Activated T-cell treated with anti-CD3 and anti-CD28 coated beads, Interleukin-2, amount 50 U/mL, for 4 hours (primary cell): ENCODE measurements at regions not wholly inside any gene's neighbourhood (a gene's known extent, or its start where the extent isn't known, plus 50 kb on each side); places are given as distances from the start of the nearest gene placed in this dataset.
A peak's percentile ranks its signal among the peaks of the same experiment; 100 is the strongest.
"Not testable (repeated sequence)": the region's sequence is repeated elsewhere in the genome, so short reads cannot be mapped to it uniquely, and the experiment has no call there.

ENCODE experiments used
- ATAC-seq, 2 donors: fragments of 200-7000 bp; cut with Tn5 transposase; one replicate each; pipeline ENCODE4 v1.10.0; 2021
- DNase-seq: peaks from one replicate; pipeline ENCODE4 v3.0.0-alpha.2; 2020
- H3K27me3 Mint-ChIP-seq: one replicate; pipeline ENCODE4 v1.8.0; 2021; ENCODE audit warnings: low read depth, mixed read lengths
- H3K36me3 Mint-ChIP-seq: one replicate; pipeline ENCODE4 v1.8.0; 2022; ENCODE audit warnings: mixed read lengths; ENCODE audit not compliant: insufficient read depth
- H3K4me1 Mint-ChIP-seq: one replicate; pipeline ENCODE4 v1.8.0; 2021; ENCODE audit warnings: low read depth, mixed read lengths
- H3K4me3 Mint-ChIP-seq: one replicate; pipeline ENCODE4 v1.8.0; 2021; ENCODE audit warnings: mild to moderate bottlenecking, moderate library complexity, mixed read lengths
- H3K9me3 Mint-ChIP-seq: one replicate; pipeline ENCODE4 v1.8.0; 2021; ENCODE audit warnings: mixed read lengths

GRCh38 chr13:90577726-90578125 lies 769.8 kb upstream of the MIR17HG start:
- H3K4me3 Mint-ChIP-seq: no peak overlapping the region
- H3K27me3 Mint-ChIP-seq: no peaks in the 10 kb centered on the region
- ATAC-seq (no peak), DNase-seq (no peak)
- H3K9me3 Mint-ChIP-seq: peaks cover 19% of the 10 kb centered on the region
- no peaks in the 10 kb centered on the region for H3K36me3 Mint-ChIP-seq
- H3K4me1 Mint-ChIP-seq: no peaks in the 10 kb centered on the region

GRCh38 chr13:90585392-90585791 lies 762.1 kb upstream of the MIR17HG start:
- DNase-seq: no peak
- Mint-ChIP-seq H3K4me3 (no peak overlapping the region), H3K4me1 (no peaks in the 10 kb centered on the region), H3K36me3 (no peaks in the 10 kb centered on the region), H3K27me3 (no peaks in the 10 kb centered on the region), H3K9me3 (peaks cover 6% of the 10 kb centered on the region)
- ATAC-seq: no peak

- ATAC-seq: no peak
- H3K9me3 Mint-ChIP-seq: no peaks in the 10 kb centered on the region
These were observed 756.1 kb upstream of the MIR17HG start for GRCh38 chr13:90591260-90591926.

GRCh38 chr13:90591927-90592268 lies 755.6 kb upstream of the MIR17HG start:
- no peak overlapping the region for H3K4me3 Mint-ChIP-seq
- no peaks in the 10 kb centered on the region for H3K4me1 Mint-ChIP-seq
- H3K9me3 Mint-ChIP-seq: no peaks in the 10 kb centered on the region
- ATAC-seq (no peak), DNase-seq (no peak)
- no peaks in the 10 kb centered on the region for H3K27me3 Mint-ChIP-seq
- H3K36me3 Mint-ChIP-seq: no peaks in the 10 kb centered on the region

More at GRCh38 chr13:90591260-90591926, 756.1 kb upstream of the MIR17HG start:
- H3K4me3 Mint-ChIP-seq: no peak overlapping the region
- no peak for DNase-seq
- H3K36me3 Mint-ChIP-seq: no peaks in the 10 kb centered on the region
- no peaks in the 10 kb centered on the region for H3K4me1 Mint-ChIP-seq
- H3K27me3 Mint-ChIP-seq: no peaks in the 10 kb centered on the region

GRCh38 chr13:90592943-90593342 lies 754.5 kb upstream of the MIR17HG start:
- no peaks in the 10 kb centered on the region for H3K27me3 Mint-ChIP-seq
- no peaks in the 10 kb centered on the region for H3K36me3 Mint-ChIP-seq
- no peaks in the 10 kb centered on the region for H3K4me1 Mint-ChIP-seq
- ATAC-seq (no peak), DNase-seq (no peak)
- H3K4me3 Mint-ChIP-seq: no peak overlapping the region
- no peaks in the 10 kb centered on the region for H3K9me3 Mint-ChIP-seq

GRCh38 chr13:90594681-90595080 lies 752.8 kb upstream of the MIR17HG start:
- DNase-seq (no peak), ATAC-seq (no peak)
- Mint-ChIP-seq H3K36me3 (no peaks in the 10 kb centered on the region), H3K4me3 (no peak overlapping the region), H3K9me3 (peaks cover 3% of the 10 kb centered on the region), H3K27me3 (no peaks in the 10 kb centered on the region), H3K4me1 (no peaks in the 10 kb centered on the region)

- H3K9me3 Mint-ChIP-seq: peaks cover 3% of the 10 kb centered on the region
- H3K27me3 Mint-ChIP-seq: no peaks in the 10 kb centered on the region
- DNase-seq: no peak
- no peaks in the 10 kb centered on the region for H3K36me3 Mint-ChIP-seq
- H3K4me3 Mint-ChIP-seq: no peak overlapping the region
- no peak for ATAC-seq
- H3K4me1 Mint-ChIP-seq: no peaks in the 10 kb centered on the region
These were observed 741.8 kb upstream of the MIR17HG start for GRCh38 chr13:90605664-90606063.

- not testable (repeated sequence) for H3K27me3 Mint-ChIP-seq, H3K36me3 Mint-ChIP-seq, H3K9me3 Mint-ChIP-seq, ATAC-seq, H3K4me1 Mint-ChIP-seq, H3K4me3 Mint-ChIP-seq, DNase-seq
These were observed 740.6 kb upstream of the MIR17HG start for GRCh38 chr13:90606921-90607320.

- H3K4me3 Mint-ChIP-seq: no peak overlapping the region
- H3K4me1 Mint-ChIP-seq: no peaks in the 10 kb centered on the region
- no peaks in the 10 kb centered on the region for H3K9me3 Mint-ChIP-seq
- DNase-seq (no peak), ATAC-seq (no peak)
- no peaks in the 10 kb centered on the region for H3K27me3 Mint-ChIP-seq
- no peaks in the 10 kb centered on the region for H3K36me3 Mint-ChIP-seq
These were observed 735.1 kb upstream of the MIR17HG start for GRCh38 chr13:90612391-90612790.

- H3K4me1 Mint-ChIP-seq: no peaks in the 10 kb centered on the region
- H3K27me3 Mint-ChIP-seq: no peaks in the 10 kb centered on the region
- DNase-seq (no peak), ATAC-seq (no peak)
- H3K4me3 Mint-ChIP-seq: no peak overlapping the region
- H3K9me3 Mint-ChIP-seq: peaks cover 2% of the 10 kb centered on the region
- H3K36me3 Mint-ChIP-seq: no peaks in the 10 kb centered on the region
These were observed 734.3 kb upstream of the MIR17HG start for GRCh38 chr13:90613076-90613795.

GRCh38 chr13:90615236-90615635 lies 732.3 kb upstream of the MIR17HG start:
- H3K4me3 Mint-ChIP-seq: no peak overlapping the region
- H3K9me3 Mint-ChIP-seq: peaks cover 4% of the 10 kb centered on the region
- no peaks in the 10 kb centered on the region for H3K36me3 Mint-ChIP-seq

GRCh38 chr13:90615767-90616166 lies 731.7 kb upstream of the MIR17HG start:
- Mint-ChIP-seq H3K4me3 (no peak overlapping the region), H3K4me1 (no peaks in the 10 kb centered on the region), H3K36me3 (no peaks in the 10 kb centered on the region), H3K9me3 (peaks cover 4% of the 10 kb centered on the region), H3K27me3 (no peaks in the 10 kb centered on the region)
- DNase-seq: no peak
- no peak for ATAC-seq

More at GRCh38 chr13:90615236-90615635, 732.3 kb upstream of the MIR17HG start:
- no peaks in the 10 kb centered on the region for H3K27me3 Mint-ChIP-seq
- ATAC-seq (peak in 1 of 2 donors; percentile 7), DNase-seq (no peak)
- H3K4me1 Mint-ChIP-seq: no peaks in the 10 kb centered on the region

- no peaks in the 10 kb centered on the region for H3K36me3 Mint-ChIP-seq
- no peaks in the 10 kb centered on the region for H3K27me3 Mint-ChIP-seq
These were observed 729.4 kb upstream of the MIR17HG start for GRCh38 chr13:90618133-90618532.

GRCh38 chr13:90622541-90622940 lies 724.9 kb upstream of the MIR17HG start:
- DNase-seq (no peak), ATAC-seq (no peak)
- H3K4me1 Mint-ChIP-seq: no peaks in the 10 kb centered on the region
- H3K27me3 Mint-ChIP-seq: no peaks in the 10 kb centered on the region
- peaks cover 4% of the 10 kb centered on the region for H3K9me3 Mint-ChIP-seq
- no peaks in the 10 kb centered on the region for H3K36me3 Mint-ChIP-seq
- H3K4me3 Mint-ChIP-seq: no peak overlapping the region

More at GRCh38 chr13:90618133-90618532, 729.4 kb upstream of the MIR17HG start:
- ATAC-seq (no peak), DNase-seq (no peak)
- Mint-ChIP-seq H3K9me3 (peaks cover 4% of the 10 kb centered on the region), H3K4me3 (no peak overlapping the region), H3K4me1 (no peaks in the 10 kb centered on the region)

- H3K27me3 Mint-ChIP-seq: no peaks in the 10 kb centered on the region
- ATAC-seq (no peak), DNase-seq (no peak)
- H3K36me3 Mint-ChIP-seq: no peaks in the 10 kb centered on the region
- H3K9me3 Mint-ChIP-seq: peaks cover under 1% of the 10 kb centered on the region
- H3K4me1 Mint-ChIP-seq: no peaks in the 10 kb centered on the region
- H3K4me3 Mint-ChIP-seq: no peak overlapping the region
These were observed 724.0 kb upstream of the MIR17HG start for GRCh38 chr13:90623318-90624011.
